Endometrium (tissue), 2 donors: ENCODE measurements at regions not wholly inside any gene's neighbourhood (a gene's known extent, or its start where the extent isn't known, plus 50 kb on each side); places are given as distances from the start of the nearest gene placed in this dataset.

Experiments
- FAIRE-seq: peaks from 2 replicates; lab custom pipeline; 2012; peaks lifted over from hg19 to GRCh38; lab: Jason Lieb, UNC
- donor health status: control.
- donor health status: control.

GRCh38 chr4:182093935-182094334, 149.3 kb upstream of the TENM3 start:
- no peak for FAIRE-seq

- FAIRE-seq: no peak
Measured at GRCh38 chr4:182101618-182102017, 141.6 kb upstream of the TENM3 start.

- FAIRE-seq: no peak
Measured at GRCh38 chr4:182102576-182102975, 140.6 kb upstream of the TENM3 start.

GRCh38 chr4:182103614-182104319, 139.4 kb upstream of the TENM3 start:
- no peak for FAIRE-seq

GRCh38 chr4:182105416-182105815, 137.8 kb upstream of the TENM3 start:
- FAIRE-seq: no peak

GRCh38 chr4:182107931-182108330, 135.3 kb upstream of the TENM3 start:
- FAIRE-seq: no peak

GRCh38 chr4:182111586-182111985, 131.6 kb upstream of the TENM3 start:
- FAIRE-seq: no peak

GRCh38 chr4:182113779-182114178, 129.4 kb upstream of the TENM3 start:
- no peak for FAIRE-seq

GRCh38 chr4:182124359-182124758, 118.8 kb upstream of the TENM3 start:
- no peak for FAIRE-seq

GRCh38 chr4:182126096-182126495, 117.1 kb upstream of the TENM3 start:
- FAIRE-seq: no peak

GRCh38 chr4:182126603-182127002, 116.6 kb upstream of the TENM3 start:
- FAIRE-seq: no peak

- FAIRE-seq: no peak
Measured at GRCh38 chr4:182133033-182133432, 110.2 kb upstream of the TENM3 start.

GRCh38 chr4:182134261-182134660, 108.9 kb upstream of the TENM3 start:
- FAIRE-seq: no peak

- no peak for FAIRE-seq
Measured at GRCh38 chr4:182136201-182136600, 107.0 kb upstream of the TENM3 start.

- no peak for FAIRE-seq
Measured at GRCh38 chr4:182137343-182137742, 105.9 kb upstream of the TENM3 start.

GRCh38 chr4:182139491-182139890, 103.7 kb upstream of the TENM3 start:
- no peak for FAIRE-seq

GRCh38 chr4:182140547-182140946, 102.7 kb upstream of the TENM3 start:
- FAIRE-seq: no peak

GRCh38 chr4:182141061-182141460, 102.1 kb upstream of the TENM3 start:
- FAIRE-seq: no peak

GRCh38 chr4:182142176-182143085, 100.8 kb upstream of the TENM3 start:
- FAIRE-seq: no peak

- no peak for FAIRE-seq
Measured at GRCh38 chr4:182143086-182143821, 99.9 kb upstream of the TENM3 start.

- FAIRE-seq: no peak
Measured at GRCh38 chr4:182143822-182144625, 99.2 kb upstream of the TENM3 start.
